Skin epidermis (tissue), 12 donors: ENCODE measurements at regions not wholly inside any gene's neighbourhood (a gene's known extent, or its start where the extent isn't known, plus 50 kb on each side); places are given as distances from the start of the nearest gene placed in this dataset.
A peak's percentile ranks its signal among the peaks of the same experiment; 100 is the strongest.

Experiments used
- H3K27ac ChIP-seq, 21 experiments: fragments of 200-600 bp; sonication (generic) in 11 of 21; one replicate each; pipeline ENCODE4 v1.5.0; 2020; ENCODE audit warnings: mild to moderate bottlenecking in 3 of 21, inconsistent platforms in 2 of 21, moderate library complexity in 2 of 21
- H3K4me3 ChIP-seq, 7 experiments: fragments of 200-600 bp; sonication (generic) in 2 of 7; one replicate each; pipeline ENCODE4 v1.5.0; 2020; ENCODE audit warnings: inconsistent platforms in 2 of 7, mild to moderate bottlenecking in 2 of 7, moderate library complexity in 1 of 7

DNA sequence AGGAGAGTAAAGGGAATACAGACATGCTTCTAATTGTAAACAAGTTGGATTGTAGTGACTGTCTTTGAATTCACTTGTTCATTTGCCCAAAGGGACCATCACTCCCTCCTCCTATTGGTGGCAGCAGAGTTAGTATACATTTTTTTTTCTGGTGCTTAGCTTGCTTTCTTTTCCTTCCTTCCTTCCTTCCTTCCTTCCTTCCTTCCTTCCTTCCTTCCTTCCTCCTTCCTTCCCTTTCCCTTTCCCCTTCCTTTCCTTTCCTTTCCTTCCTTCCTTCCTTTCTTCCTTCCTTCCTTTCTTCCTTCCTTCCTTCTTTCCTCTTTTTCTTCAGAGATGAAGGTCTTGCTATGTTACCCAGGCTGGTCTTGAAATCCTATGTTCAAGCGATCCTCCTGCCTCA, 94.8 kb upstream of the ATP6AP2 start:
- Histone ChIP-seq H3K27ac (no peak overlapping the region), H3K4me3 (no peak overlapping the region)

DNA sequence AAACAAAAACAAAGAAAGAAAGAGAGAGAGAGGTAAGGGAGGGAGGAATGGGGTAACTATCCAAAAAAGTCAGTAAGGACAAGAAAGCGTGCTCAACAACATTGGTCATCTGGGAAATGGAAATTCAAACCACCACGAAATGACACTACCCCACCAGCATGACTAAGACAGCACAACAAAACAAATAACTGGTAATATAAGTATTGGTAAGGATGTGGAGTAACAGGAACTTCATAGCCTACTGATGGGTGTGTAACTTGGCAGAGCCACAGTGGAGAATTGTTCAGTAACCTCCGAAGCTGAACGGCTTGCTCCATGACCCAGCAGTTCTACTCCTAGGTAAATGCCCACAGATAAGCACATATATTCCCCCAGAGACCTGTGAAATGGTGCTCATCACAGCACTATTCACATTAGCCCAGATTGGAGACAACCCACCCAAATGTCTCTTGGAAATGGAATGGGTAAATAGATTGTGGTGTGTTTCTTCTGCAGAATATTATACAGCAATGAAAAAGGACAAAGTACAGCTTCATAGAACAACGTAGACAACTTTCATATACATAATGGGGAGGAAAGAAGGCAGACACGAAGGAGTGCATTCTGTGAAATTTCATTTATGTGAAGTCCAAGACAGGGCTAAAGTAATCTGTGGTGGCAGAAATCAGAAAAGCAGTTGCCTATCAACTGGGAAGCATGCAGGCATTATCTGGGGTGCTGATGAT, 95.5 kb upstream of the ATP6AP2 start:
- no peak overlapping the region for H3K27ac ChIP-seq
- H3K4me3 ChIP-seq, result no peak overlapping the region

DNA sequence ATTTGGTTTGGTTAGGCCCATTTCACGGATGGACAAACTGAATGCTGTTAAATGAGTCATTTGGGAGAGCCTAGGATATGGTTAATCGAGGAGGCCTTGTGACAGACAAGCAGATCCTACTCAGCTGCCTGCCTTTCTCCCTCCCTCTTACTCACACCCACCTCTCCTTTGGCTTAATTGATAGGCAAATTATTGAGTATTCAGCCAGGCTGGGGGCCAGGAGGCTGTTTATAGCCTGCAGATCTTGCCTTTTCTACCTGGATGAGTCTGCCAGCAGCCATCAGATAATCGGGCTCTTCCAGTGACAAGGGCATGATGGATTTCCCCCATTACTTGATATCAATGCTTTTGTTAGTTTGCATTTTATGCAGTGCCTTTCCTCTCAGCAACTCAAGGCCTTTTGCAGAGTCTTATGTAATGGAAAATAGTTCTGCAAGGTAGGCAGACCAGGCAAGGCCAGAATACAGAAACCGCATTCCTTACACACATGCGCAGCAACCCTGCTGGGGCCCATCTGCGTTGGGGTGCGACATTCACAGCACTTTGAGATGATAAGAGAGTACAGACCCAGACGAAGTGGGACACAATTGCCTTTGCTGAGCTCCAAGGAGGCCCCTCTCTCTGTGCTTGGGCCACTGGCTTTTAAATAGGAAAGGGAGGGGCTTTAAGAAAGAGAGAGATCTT, 96.2 kb upstream of the ATP6AP2 start:
- H3K27ac ChIP-seq, result no peak overlapping the region
- no peak overlapping the region for H3K4me3 ChIP-seq

DNA sequence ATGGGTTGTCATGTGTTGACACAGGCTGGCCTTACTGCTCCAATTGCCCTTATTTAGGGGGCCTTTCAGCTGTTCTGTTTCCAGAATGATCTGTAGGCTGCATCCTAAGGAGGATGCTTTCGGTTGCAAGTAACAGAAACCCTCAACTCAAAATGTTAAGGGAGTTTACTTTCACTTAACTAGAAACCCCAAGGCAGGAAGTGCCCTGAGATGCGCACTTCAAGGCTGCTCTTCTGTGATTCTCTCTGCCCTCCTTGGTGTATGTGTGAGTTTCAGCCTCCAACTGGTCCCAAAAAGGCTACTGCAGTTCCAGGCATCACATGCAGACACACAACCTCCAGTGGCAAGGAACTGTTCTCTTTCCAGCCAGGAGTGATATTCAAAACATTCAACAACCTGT, 97.3 kb upstream of the ATP6AP2 start:
- Histone ChIP-seq H3K4me3 (no peak overlapping the region), H3K27ac (no peak overlapping the region)

DNA sequence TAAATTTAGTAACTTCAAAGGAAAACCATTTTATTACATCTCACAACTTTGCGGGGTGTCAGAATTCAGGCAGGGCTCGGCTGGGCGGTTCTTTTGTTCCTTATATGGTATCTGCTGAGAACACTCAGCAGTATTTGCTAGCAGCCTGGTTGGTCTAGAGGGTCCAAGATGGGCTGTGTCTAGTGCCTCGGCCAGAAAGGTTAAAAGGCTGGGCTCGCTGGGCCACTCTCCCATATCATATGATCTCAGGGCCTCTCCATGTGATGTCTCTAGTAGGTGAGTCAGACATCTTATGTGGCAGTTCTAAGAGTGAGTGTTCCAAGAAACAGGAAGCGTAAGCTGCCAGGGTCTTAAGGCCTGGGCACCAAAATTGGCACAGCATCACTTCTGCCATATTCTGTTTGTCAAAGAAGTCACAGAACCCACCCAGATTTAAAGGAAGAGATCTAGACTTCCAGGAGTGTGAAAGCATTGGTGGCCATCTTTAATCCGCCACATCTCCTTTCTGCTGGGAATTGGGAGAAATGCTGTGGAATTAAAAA, 100.9 kb upstream of the ATP6AP2 start:
- Histone ChIP-seq H3K27ac (no peak overlapping the region), H3K4me3 (no peak overlapping the region)

DNA sequence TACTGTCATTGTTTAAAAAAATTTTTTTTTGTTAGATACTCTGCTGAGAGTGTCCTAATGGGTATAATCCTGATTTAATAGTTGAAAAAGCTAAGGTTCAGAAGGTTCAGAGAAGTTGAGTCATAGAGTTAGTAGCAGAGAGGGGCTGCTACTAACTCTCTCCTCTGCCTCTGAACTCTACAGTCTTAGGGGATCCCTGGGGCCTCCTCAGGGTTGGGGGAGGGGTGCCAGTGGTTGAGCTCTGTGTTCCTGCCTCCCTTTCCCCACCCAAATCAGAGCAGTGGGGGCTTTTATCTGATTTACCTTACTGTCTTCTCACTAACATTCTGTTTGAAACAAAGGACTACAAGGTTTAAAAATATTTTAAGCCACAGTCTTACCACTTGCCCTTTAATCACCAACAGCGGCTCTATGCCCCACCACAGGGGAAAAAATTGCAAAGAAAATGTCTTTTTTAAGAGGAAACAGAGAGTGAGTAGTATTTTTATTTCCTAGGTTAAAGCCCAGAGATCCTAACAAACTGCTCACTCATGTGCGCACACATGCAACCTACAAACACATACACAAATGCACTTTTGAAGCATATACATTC, 102.2 kb upstream of the ATP6AP2 start:
- H3K27ac ChIP-seq, result no peak overlapping the region
- no peak overlapping the region for H3K4me3 ChIP-seq

DNA sequence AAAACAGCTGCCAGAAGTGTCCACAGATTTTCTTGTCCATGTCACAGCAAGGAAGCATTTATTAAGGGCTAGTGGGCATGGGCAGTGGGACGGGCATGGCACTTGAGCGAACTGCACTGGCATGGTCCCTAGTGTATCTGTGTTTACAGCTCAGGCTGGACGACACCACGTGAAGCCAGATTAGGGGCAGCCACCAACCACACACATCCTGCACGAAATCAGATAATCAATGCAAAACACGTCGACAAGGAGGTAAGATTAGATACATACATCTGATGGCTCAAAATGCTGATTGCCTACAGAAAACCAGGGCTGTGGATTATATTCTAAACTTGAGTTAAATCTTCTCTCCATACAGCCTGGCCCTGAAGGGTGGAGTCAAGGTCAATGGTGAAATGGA, 103.8 kb upstream of the ATP6AP2 start:
- H3K27ac ChIP-seq, result no peak overlapping the region
- no peak overlapping the region for H3K4me3 ChIP-seq

DNA sequence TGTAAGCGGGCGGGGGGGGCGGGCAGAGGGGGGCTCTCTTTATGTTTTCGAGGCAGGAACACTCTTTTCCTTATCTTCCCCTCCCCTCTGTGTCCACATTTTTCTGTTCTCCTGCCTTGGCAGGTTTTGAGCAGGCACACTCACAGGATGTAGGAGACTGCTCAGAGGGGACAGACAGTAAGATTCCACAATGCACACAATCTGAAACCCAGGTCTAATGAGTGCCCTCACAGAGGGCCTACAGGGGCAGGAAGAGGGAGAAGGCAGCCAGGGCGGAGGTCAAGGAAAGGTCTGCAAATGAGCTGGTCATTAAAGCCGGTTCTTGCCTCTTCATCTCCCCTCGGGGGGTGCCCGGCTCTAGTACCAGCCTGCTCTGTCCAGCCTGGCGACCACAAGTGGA, 106.1 kb upstream of the ATP6AP2 start:
- Histone ChIP-seq H3K27ac (no peak overlapping the region), H3K4me3 (no peak overlapping the region)

DNA sequence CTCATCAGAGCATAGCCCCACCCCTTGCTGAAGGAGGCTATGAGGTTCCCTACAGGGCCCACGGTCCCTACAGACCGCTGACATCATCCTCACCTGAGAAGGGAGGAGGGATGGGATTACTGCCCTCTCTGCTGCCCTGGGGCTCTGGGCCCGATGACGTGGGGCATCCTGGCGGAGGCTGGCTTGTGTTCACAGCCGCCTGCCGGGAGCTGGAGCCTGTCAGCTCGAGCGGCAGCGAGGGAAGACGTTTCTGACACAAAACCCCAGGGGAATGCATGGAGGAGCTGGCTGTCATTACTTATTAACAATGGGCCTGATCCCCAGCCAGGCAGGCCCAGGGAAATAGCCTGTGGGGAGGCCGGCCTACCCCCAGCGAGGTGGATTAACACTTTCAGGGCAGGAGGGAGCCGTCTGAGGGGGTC, 106.6 kb upstream of the ATP6AP2 start:
- Histone ChIP-seq H3K4me3 (no peak overlapping the region), H3K27ac (no peak overlapping the region)

DNA sequence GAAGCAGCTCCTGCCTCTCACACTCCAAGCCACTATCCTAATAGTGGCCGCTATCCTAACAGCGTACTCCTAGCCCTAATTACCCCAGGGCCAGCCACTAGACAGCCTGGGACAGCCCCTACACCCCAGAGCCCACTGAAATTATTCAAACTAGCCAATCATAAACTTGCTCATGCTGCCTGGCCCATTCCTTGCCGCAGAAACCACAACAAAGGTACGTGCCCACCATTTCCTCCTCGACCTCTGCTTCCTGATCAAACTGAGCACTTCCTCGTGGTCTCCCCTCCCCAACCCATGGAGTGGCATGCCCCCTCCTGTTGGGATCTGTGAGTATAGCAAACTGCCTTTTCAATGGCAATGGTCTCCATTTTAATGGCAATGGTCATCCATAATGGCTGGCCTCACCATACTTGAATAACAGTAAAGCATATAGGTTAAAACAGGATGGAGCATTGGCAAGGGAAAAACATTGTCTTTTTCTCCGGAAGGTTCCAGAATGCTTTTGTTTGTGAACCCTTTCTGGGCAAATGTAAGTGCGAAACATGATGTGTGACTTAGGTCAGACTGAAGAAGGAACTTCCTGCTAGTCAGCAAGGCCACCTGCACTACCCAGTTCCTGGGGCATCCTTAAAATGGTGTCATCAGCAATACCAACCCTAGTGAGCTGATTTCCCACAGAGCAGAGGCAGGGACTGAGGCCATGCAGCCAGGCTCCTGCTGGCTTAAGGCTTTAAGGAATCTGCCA, 107.1 kb upstream of the ATP6AP2 start:
- H3K4me3 ChIP-seq, result no peak overlapping the region
- no peak overlapping the region for H3K27ac ChIP-seq

DNA sequence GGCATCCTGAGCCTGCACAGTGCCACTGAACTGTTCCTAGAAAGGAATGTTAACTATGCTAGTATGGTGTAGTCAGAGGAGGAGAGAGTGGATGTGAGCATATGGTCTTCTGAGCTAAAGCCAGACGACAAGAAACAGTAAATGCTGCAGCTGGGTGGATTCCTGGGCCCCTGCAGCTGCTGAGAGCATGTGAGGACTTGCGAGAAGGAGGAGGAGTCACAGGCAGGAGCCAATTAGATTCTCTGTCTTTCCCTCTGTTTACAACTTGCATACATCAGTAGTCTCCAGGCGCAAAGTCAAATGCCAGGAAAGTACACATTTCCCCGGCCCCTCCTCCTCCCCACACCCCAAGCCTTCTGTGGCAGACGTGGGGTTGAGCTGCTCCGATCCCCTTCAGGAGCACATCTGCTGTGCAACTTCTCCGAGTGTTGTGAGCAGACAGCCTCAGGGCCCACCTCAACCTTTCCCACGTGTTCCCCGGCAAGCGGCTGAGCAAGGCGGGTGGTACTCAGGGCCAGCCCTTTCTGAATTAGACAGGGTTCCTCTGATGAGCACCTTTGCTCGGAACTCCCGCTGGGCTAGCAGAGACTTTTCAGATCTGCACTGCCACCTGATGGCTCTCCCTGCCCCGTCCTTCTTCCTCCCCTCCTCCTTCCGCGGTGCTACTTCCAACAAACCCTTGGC, 108.7 kb upstream of the ATP6AP2 start:
- Histone ChIP-seq H3K27ac (peak overlapping the region in 1 of 21 experiments; percentile 10), H3K4me3 (no peak overlapping the region)

DNA sequence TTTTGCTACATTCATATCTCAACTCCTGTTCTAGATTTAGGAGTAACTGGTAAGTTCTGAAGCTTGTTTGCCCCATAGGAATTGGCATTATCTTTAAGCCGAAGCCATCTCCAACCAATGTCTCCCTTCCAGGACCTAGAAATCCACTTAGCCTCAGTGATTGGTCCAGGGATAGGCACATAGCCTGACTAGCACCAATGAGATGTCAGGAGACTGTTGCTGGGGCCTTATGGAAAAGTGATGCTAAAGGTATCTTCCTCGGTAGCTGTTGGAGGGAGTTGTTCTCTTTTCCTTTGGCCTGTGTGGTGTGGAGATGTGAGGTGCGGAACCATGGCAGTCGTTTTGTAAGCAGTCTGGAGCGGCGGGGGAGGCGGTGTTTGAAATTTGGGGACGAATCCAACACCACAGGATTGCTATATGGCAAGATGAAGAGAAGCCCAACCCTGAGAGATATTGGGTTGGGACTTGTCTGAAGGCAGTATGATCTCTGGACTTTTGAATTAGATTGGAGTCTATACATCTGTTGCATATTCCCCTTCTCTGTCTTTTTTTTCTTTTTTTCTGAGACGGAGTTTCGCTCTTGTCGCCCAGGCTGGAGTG, 109.8 kb upstream of the ATP6AP2 start:
- Histone ChIP-seq H3K27ac (no peak overlapping the region), H3K4me3 (no peak overlapping the region)

DNA sequence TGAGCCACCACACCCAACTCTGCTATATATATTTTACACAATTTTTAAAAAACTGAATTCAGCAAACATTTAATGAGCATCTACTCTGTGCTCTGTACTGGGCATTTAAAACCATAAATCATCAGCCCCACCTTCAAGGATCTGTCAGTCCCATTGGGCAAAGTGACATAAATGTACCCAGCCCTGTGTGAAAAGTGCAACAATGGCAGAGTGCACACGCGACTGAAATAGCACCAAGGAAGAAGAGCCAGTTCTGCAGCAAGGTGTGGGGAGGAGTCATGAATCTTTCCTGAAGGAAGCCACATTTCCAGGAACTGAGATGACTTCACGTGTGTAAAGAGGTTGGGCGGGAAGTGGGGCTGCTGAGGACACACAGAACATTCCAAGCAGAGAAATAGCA, 111.5 kb upstream of the ATP6AP2 start:
- Histone ChIP-seq H3K4me3 (no peak overlapping the region), H3K27ac (no peak overlapping the region)

DNA sequence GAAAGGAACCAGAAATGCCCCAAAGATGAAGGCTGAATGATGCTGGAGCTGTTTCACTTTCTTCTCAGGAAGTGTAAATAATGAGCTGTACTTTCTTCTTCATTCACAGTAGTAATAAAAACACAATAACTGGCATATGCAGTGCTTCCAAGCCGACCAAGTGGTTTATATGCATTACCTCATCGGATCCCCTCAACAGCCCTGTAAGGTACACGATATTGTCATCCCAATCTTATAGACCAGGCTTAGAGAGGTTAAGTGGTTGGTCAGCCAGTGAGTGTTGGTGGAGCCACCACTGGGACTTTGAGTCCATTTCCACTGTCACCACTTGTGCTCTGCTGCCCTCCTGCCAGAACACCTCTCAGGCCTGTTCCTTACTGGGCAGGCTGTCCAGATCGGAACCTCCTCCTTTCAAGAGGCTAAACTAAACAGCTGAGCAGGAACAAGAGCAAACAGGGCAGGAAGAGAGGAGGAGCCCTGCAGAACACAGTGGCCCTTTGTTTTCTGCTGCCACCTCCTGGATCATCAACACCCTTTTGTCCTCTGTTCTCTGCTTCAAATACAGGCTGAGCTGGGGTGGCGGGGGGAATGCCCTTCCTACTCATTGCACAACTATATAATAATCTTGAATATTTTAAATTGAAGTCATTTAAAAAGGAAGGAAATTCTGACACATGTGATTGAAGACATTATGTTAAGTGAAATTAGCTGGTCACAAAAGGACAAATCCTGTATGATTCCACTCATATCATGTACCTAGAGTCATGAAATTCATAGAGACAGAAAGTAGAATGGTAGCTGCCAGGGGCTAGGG, 112.5 kb upstream of the ATP6AP2 start:
- no peak overlapping the region for H3K27ac ChIP-seq
- H3K4me3 ChIP-seq, result no peak overlapping the region

DNA sequence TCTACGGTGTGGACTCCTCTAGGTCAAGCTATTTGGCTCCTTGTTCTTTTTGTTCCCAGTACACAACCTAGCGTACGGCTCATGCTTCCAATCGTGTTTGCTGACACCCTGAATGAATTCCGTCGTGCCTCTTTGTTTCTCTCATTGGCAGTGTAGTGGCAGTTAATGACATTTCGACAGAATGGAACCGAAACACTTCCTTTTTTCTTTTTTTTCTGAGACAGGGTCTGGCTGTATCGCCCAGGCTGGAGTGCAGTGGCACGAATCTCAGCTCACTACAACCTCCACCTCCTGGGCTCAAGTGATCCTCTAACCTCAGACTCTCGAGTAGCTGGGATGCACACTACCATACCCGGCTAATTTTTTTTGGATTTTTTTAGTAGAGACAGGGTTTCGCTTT, 113.3 kb upstream of the ATP6AP2 start:
- H3K4me3 ChIP-seq, result no peak overlapping the region
- H3K27ac ChIP-seq, result no peak overlapping the region

DNA sequence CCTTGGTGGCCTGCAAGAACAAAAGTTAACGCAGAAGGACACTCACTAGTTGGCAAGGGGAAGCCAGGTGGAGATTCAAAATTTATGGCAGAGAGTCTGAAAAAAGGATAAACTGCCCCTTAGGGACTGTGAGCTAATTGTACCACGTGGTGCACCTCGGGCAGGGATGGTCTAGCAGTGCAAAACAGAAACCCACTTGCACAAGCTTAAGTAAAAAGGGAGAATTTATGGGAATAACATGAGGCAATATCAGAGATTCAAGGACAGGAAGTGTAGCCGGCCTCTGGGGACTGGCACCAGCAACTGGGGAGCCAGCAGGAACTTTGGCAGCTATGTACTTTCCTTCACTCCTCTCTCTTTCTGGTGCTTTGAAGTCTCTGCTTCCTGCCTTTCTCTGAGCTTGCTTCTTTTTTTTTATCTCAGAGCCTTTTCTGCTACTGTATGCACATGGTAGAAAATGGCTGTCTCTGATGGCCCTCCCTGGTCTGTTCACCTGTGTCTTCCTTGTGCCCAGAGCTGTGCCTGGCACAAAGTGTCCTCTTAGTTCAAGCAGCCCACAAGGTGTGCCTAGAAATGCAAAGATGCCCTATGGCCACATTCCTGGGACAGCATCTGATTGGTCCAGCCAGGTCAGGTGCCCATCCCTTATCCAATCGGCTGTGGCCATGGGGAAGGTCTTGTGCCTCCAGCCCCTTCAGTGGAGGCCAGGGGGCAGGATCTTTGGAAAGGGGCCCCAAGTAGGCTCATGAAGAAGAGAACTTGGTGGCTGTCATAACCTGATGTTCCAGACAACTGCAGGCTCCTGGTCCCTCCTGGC, 114.8 kb upstream of the ATP6AP2 start:
- H3K4me3 ChIP-seq, result no peak overlapping the region
- H3K27ac ChIP-seq, result no peak overlapping the region

DNA sequence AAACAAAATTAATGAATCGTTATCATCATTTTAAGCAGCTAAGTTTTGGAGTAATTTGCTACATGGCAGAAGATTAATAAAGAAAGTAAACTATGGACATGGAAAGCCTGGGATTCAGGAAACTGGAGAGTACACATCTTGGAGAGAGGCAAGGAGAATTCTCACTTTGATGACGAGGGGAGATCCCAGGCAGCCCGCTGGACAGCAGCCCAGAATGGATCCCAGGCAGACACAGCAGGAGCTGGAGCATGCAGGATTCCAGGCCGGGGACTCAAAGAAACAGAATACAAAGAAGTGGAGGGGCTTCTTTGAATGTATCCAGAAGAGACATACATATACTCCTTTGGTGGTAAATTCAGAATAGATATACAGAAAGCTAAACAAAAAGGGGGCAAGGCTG, 118.0 kb upstream of the ATP6AP2 start:
- Histone ChIP-seq H3K4me3 (no peak overlapping the region), H3K27ac (no peak overlapping the region)

DNA sequence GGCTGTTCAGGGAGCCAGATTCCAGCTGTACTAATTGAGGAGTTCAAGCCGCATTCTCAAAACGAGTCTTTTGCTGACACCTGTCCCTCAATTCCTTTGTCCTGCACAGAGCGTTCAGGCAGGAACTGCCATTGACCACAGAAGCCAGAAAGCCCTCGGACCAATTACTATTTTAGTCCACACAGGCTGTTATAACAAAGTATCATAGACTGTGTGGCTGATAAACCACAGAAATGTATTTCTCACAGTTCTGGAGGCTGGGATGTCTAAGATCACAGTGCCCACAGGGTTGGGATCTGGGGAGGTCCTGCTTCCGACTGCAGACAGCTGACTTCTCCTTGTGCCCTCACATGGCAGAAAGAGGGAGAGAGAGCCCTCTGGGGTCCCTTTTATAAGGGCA, 119.8 kb upstream of the ATP6AP2 start:
- Histone ChIP-seq H3K27ac (no peak overlapping the region), H3K4me3 (no peak overlapping the region)
